Epithelial cell of proximal tubule (primary cell): ENCODE measurements at regions not wholly inside any gene's neighbourhood (a gene's known extent, or its start where the extent isn't known, plus 50 kb on each side); places are given as distances from the start of the nearest gene placed in this dataset.
"Not testable (repeated sequence)": the region's sequence is repeated elsewhere in the genome, so short reads cannot be mapped to it uniquely, and the experiment has no call there.

Source experiments
- DNase-seq: peaks from one replicate; pipeline ENCODE4 v3.0.0-alpha.2; 2011; ENCODE audit warnings: low read depth
- H3K4me3 ChIP-seq: 2 replicates; pipeline ENCODE4 v1.5.1; 2011; ENCODE audit warnings: low read depth, mild to moderate bottlenecking, low read length
- CTCF ChIP-seq: conservative IDR thresholded peaks from 2 replicates; pipeline ENCODE4 v1.5.1; 2012; ENCODE audit warnings: low read depth, mild to moderate bottlenecking, low read length

GRCh38 chr7:91496251-91496820 lies 232.1 kb downstream of the FZD1 start:
- H3K4me3 ChIP-seq = no peak overlapping the region
- no peak for TF ChIP-seq CTCF
- no peak for DNase-seq

GRCh38 chr7:91497277-91497676 lies 233.0 kb downstream of the FZD1 start:
- H3K4me3 ChIP-seq, DNase-seq: not testable (repeated sequence)

GRCh38 chr7:91503934-91504555 lies 239.8 kb downstream of the FZD1 start:
- H3K4me3 ChIP-seq = no peak overlapping the region
- DNase-seq = no peak
- TF ChIP-seq CTCF = no peak

GRCh38 chr7:91504919-91505318 lies 240.7 kb downstream of the FZD1 start:
- H3K4me3 ChIP-seq = no peak overlapping the region
- no peak for DNase-seq
- TF ChIP-seq CTCF = no peak

GRCh38 chr7:91506966-91507365 lies 242.7 kb downstream of the FZD1 start:
- DNase-seq, H3K4me3 ChIP-seq: not testable (repeated sequence)

GRCh38 chr7:91511861-91512260 lies 247.6 kb downstream of the FZD1 start:
- DNase-seq, H3K4me3 ChIP-seq: not testable (repeated sequence)

GRCh38 chr7:91512958-91513357 lies 248.7 kb downstream of the FZD1 start:
- no peak for TF ChIP-seq CTCF
- H3K4me3 ChIP-seq = no peak overlapping the region
- no peak for DNase-seq

GRCh38 chr7:91514591-91514990 lies 250.4 kb downstream of the FZD1 start:
- DNase-seq = no peak
- TF ChIP-seq CTCF = no peak
- H3K4me3 ChIP-seq = no peak overlapping the region
